Neural progenitor cell (in vitro differentiated cells): ENCODE measurements at regions not wholly inside any gene's neighbourhood (a gene's known extent, or its start where the extent isn't known, plus 50 kb on each side); places are given as distances from the start of the nearest gene placed in this dataset.

Source experiments
- DNase-seq: peaks from one replicate; pipeline ENCODE4 v3.0.0-alpha.2; 2016; ENCODE audit warnings: low spot score
- H2AFZ ChIP-seq: fragments of 200-600 bp; sonication (generic); replicated peaks from 2 replicates; pipeline ENCODE4 v1.6.1; 2016; ENCODE audit warnings: antibody characterized with exemption
- H3F3A ChIP-seq: fragments of 200-600 bp; sonication (generic); 2 replicates; pipeline ENCODE4 v1.6.1; 2016; ENCODE audit warnings: antibody characterized with exemption, low read depth
- H3K27ac ChIP-seq: fragments of 200-600 bp; sonication (generic); 2 replicates; pipeline ENCODE4 v1.5.1; 2016; ENCODE audit warnings: mild to moderate bottlenecking
- H3K27me3 ChIP-seq: fragments of 200-600 bp; sonication (generic); 2 replicates; pipeline ENCODE4 v1.6.1; 2016; ENCODE audit warnings: mild to moderate bottlenecking, moderate library complexity
- H3K36me3 ChIP-seq: fragments of 200-600 bp; sonication (generic); 2 replicates; pipeline ENCODE4 v1.5.1; 2016
- H3K4me1 ChIP-seq: fragments of 200-600 bp; sonication (generic); 2 replicates; pipeline ENCODE4 v1.6.1; 2016; ENCODE audit warnings: mixed run types
- H3K4me2 ChIP-seq: fragments of 200-600 bp; sonication (generic); 2 replicates; pipeline ENCODE4 v1.6.1; 2016
- H3K4me3 ChIP-seq: fragments of 200-600 bp; sonication (generic); 2 replicates; pipeline ENCODE4 v1.5.1; 2016
- H3K79me2 ChIP-seq: fragments of 200-600 bp; sonication (generic); 2 replicates; pipeline ENCODE4 v1.6.1; 2016; ENCODE audit warnings: low read depth
- H3K9ac ChIP-seq: fragments of 200-600 bp; sonication (generic); 2 replicates; pipeline ENCODE4 v1.6.1; 2016
- H3K9me3 ChIP-seq: fragments of 200-600 bp; sonication (generic); 2 replicates; pipeline ENCODE4 v1.5.1; 2016; ENCODE audit warnings: low read depth
- H4K20me1 ChIP-seq: fragments of 200-600 bp; sonication (generic); 2 replicates; pipeline ENCODE4 v1.6.1; 2016; ENCODE audit warnings: low read depth
- H3K27ac Mint-ChIP-seq: 3 replicates; pipeline ENCODE4 v1.8.0; 2021; ENCODE audit warnings: mixed read lengths
- H3K27me3 Mint-ChIP-seq: 2 replicates; pipeline ENCODE4 v1.8.0; 2022; ENCODE audit warnings: low read depth, mild to moderate bottlenecking, inconsistent platforms, moderate library complexity, mixed read lengths; ENCODE audit not compliant: insufficient read depth
- H3K36me3 Mint-ChIP-seq: 3 replicates; pipeline ENCODE4 v1.8.0; 2021; ENCODE audit warnings: mixed read lengths
- H3K4me1 Mint-ChIP-seq: 3 replicates; pipeline ENCODE4 v1.8.0; 2021; ENCODE audit warnings: mixed read lengths
- H3K4me3 Mint-ChIP-seq: 3 replicates; pipeline ENCODE4 v1.8.0; 2021; ENCODE audit warnings: mild to moderate bottlenecking, moderate library complexity, mixed read lengths
- H3K9me3 Mint-ChIP-seq: 3 replicates; pipeline ENCODE4 v1.8.0; 2020; ENCODE audit warnings: mixed read lengths
- EZH2 ChIP-seq: fragments of 200-600 bp; sonication (generic); IDR thresholded peaks from 2 replicates; pipeline ENCODE4 v1.6.1; 2017; ENCODE audit warnings: antibody characterized with exemption, mild to moderate bottlenecking, moderate library complexity
- EZH2phosphoT487 ChIP-seq: fragments of 200-600 bp; sonication (generic); IDR thresholded peaks from 2 replicates; pipeline ENCODE4 v1.6.1; 2017; ENCODE audit warnings: antibody characterized with exemption
- TF ChIP-seq, protein P1 (sequence below): fragments of 200-600 bp; sonication (generic); IDR thresholded peaks from 2 replicates; pipeline ENCODE4 v1.5.1; 2017; ENCODE audit warnings: antibody characterized with exemption, mild to moderate bottlenecking

- H3K27me3 Mint-ChIP-seq: peaks cover 3% of the 10 kb centered on the region
- H3K4me2 ChIP-seq: no peak overlapping the region
- no peak overlapping the region for H2AFZ ChIP-seq
- H3K27ac ChIP-seq: no peak overlapping the region
- no peak overlapping the region for H3K27ac Mint-ChIP-seq
- H3K9me3 Mint-ChIP-seq: no peaks in the 10 kb centered on the region
- no peak overlapping the region for H3K9ac ChIP-seq
- no peak overlapping the region for H3K4me3 Mint-ChIP-seq
- H3K27me3 ChIP-seq: no peaks in the 10 kb centered on the region
- no peak for DNase-seq
- H3K79me2 ChIP-seq: no peaks in the 10 kb centered on the region
- TF ChIP-seq, protein P1, sequence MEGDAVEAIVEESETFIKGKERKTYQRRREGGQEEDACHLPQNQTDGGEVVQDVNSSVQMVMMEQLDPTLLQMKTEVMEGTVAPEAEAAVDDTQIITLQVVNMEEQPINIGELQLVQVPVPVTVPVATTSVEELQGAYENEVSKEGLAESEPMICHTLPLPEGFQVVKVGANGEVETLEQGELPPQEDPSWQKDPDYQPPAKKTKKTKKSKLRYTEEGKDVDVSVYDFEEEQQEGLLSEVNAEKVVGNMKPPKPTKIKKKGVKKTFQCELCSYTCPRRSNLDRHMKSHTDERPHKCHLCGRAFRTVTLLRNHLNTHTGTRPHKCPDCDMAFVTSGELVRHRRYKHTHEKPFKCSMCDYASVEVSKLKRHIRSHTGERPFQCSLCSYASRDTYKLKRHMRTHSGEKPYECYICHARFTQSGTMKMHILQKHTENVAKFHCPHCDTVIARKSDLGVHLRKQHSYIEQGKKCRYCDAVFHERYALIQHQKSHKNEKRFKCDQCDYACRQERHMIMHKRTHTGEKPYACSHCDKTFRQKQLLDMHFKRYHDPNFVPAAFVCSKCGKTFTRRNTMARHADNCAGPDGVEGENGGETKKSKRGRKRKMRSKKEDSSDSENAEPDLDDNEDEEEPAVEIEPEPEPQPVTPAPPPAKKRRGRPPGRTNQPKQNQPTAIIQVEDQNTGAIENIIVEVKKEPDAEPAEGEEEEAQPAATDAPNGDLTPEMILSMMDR: no peak
- TF ChIP-seq EZH2phosphoT487: no peak
- TF ChIP-seq EZH2: no peak
- H3F3A ChIP-seq: no peaks in the 10 kb centered on the region
- H3K9me3 ChIP-seq: no peaks in the 10 kb centered on the region
- no peaks in the 10 kb centered on the region for H3K4me1 Mint-ChIP-seq
- H3K4me3 ChIP-seq: no peak overlapping the region
- no peaks in the 10 kb centered on the region for H3K36me3 ChIP-seq
- no peaks in the 10 kb centered on the region for H3K36me3 Mint-ChIP-seq
- H3K4me1 ChIP-seq: no peaks in the 10 kb centered on the region
- H4K20me1 ChIP-seq: no peaks in the 10 kb centered on the region
These were observed 605.5 kb upstream of the CDH7 start for GRCh38 chr18:65145312-65145711.

DNA sequence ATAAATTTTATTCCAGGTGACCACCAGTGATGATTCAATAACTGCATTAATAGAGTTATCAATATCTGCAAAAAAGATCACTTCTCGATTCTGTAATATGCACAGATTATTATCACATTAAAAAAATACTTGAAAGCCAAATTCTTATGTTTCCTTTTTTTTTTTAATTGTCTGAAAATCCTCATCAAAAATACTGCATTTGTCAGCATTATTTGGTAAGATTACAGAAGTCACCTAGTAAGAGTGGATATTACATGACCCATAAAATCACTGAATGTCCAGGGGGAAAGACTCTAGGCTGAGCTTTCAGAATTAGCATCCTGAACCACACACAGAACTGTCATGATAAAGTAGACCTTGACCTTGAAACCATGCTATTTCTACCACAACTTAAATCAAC, 617.2 kb upstream of the CDH7 start:
- H3K27me3 ChIP-seq: no peaks in the 10 kb centered on the region
- H3K36me3 ChIP-seq: no peaks in the 10 kb centered on the region
- H3K27ac Mint-ChIP-seq: no peak overlapping the region
- H4K20me1 ChIP-seq: no peaks in the 10 kb centered on the region
- DNase-seq: no peak
- no peaks in the 10 kb centered on the region for H3K4me1 Mint-ChIP-seq
- H2AFZ ChIP-seq: no peak overlapping the region
- H3K79me2 ChIP-seq: no peaks in the 10 kb centered on the region
- no peaks in the 10 kb centered on the region for H3K27me3 Mint-ChIP-seq
- no peaks in the 10 kb centered on the region for H3K36me3 Mint-ChIP-seq
- H3F3A ChIP-seq: no peaks in the 10 kb centered on the region
- H3K4me3 ChIP-seq: no peak overlapping the region
- no peak overlapping the region for H3K9ac ChIP-seq
- no peak overlapping the region for H3K27ac ChIP-seq
- H3K4me2 ChIP-seq: no peak overlapping the region
- no peak overlapping the region for H3K4me3 Mint-ChIP-seq
- H3K4me1 ChIP-seq: no peaks in the 10 kb centered on the region
- H3K9me3 ChIP-seq: no peaks in the 10 kb centered on the region
- H3K9me3 Mint-ChIP-seq: no peaks in the 10 kb centered on the region
- no peak for TF ChIP-seq EZH2phosphoT487
- TF ChIP-seq EZH2: no peak
- TF ChIP-seq, protein P1: no peak

DNA sequence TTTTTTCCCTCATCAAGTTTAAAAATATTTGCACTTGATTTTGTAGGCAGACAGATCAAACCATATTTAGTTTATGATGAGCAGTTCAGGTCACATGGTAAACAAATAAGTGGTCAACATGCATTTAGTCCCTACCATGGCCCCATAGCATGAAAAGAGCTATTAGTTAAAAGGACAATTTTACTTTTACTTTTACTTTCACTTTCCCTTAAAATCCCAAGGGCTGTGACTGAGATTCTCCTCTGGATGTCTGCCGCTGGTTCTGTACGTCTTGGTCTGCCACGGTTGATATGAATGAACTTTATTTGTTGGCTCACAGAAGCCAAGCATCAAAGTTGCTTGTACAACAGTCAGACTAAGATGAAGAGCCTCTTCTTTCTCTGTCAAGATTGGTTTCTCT, 626.2 kb upstream of the CDH7 start:
- no peaks in the 10 kb centered on the region for H3F3A ChIP-seq
- no peak overlapping the region for H3K27ac ChIP-seq
- H2AFZ ChIP-seq: no peak overlapping the region
- peaks cover 26% of the 10 kb centered on the region for H3K9me3 Mint-ChIP-seq
- no peaks in the 10 kb centered on the region for H3K36me3 ChIP-seq
- peaks cover 2% of the 10 kb centered on the region for H3K36me3 Mint-ChIP-seq
- no peak for TF ChIP-seq EZH2
- no peak for TF ChIP-seq EZH2phosphoT487
- TF ChIP-seq, protein P1: no peak
- no peaks in the 10 kb centered on the region for H3K4me1 ChIP-seq
- H3K4me1 Mint-ChIP-seq: no peaks in the 10 kb centered on the region
- no peak overlapping the region for H3K27ac Mint-ChIP-seq
- H3K27me3 Mint-ChIP-seq: no peaks in the 10 kb centered on the region
- H3K9ac ChIP-seq: no peak overlapping the region
- no peak for DNase-seq
- H3K4me2 ChIP-seq: no peak overlapping the region
- H3K4me3 ChIP-seq: no peak overlapping the region
- H3K27me3 ChIP-seq: no peaks in the 10 kb centered on the region
- peaks cover 6% of the 10 kb centered on the region for H3K9me3 ChIP-seq
- no peak overlapping the region for H3K4me3 Mint-ChIP-seq
- no peaks in the 10 kb centered on the region for H4K20me1 ChIP-seq
- no peaks in the 10 kb centered on the region for H3K79me2 ChIP-seq

DNA sequence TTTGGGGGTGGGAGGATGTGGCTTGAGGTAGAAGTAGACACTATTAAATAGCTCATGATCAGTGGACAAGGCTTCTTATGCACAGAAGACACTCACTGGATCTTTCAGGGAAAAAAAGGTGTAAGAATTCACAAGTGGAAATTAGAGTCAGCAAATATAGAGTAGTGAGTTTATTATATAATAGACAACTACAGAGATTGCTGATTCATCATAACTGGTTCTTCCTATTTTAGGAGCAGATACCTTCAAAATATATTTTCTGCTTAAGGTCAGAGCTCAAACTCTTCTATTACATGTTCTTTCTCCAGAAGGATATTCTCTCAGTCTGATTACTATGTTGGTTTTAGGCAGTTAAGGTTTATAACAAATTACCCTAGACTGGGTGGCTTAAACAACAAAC, 646.9 kb upstream of the CDH7 start:
- TF ChIP-seq, protein P1: no peak
- TF ChIP-seq EZH2 (no peak), EZH2phosphoT487 (no peak)
- H4K20me1 ChIP-seq: no peaks in the 10 kb centered on the region
- no peaks in the 10 kb centered on the region for H3K36me3 ChIP-seq
- no peaks in the 10 kb centered on the region for H3K4me1 Mint-ChIP-seq
- H2AFZ ChIP-seq: no peak overlapping the region
- no peak overlapping the region for H3K4me3 Mint-ChIP-seq
- H3K27ac Mint-ChIP-seq: no peak overlapping the region
- peaks cover 2% of the 10 kb centered on the region for H3K27me3 Mint-ChIP-seq
- H3K27me3 ChIP-seq: no peaks in the 10 kb centered on the region
- no peaks in the 10 kb centered on the region for H3K36me3 Mint-ChIP-seq
- no peak for DNase-seq
- H3K9ac ChIP-seq: no peak overlapping the region
- H3K9me3 ChIP-seq: no peaks in the 10 kb centered on the region
- H3K27ac ChIP-seq: no peak overlapping the region
- no peaks in the 10 kb centered on the region for H3K79me2 ChIP-seq
- H3K4me3 ChIP-seq: no peak overlapping the region
- H3F3A ChIP-seq: no peaks in the 10 kb centered on the region
- peaks cover 2% of the 10 kb centered on the region for H3K9me3 Mint-ChIP-seq
- no peak overlapping the region for H3K4me2 ChIP-seq
- no peaks in the 10 kb centered on the region for H3K4me1 ChIP-seq
